Gastroesophageal sphincter (tissue), 4 donors: ENCODE measurements at regions not wholly inside any gene's neighbourhood (a gene's known extent, or its start where the extent isn't known, plus 50 kb on each side); places are given as distances from the start of the nearest gene placed in this dataset.

Experiments
- ATAC-seq: fragments of 150-250 bp; one replicate; pipeline ENCODE4 v1.9.1; 2016; ENCODE audit warnings: mild to moderate bottlenecking, moderate library complexity
- H3K27ac ChIP-seq, 4 donors: fragments of 200-600 bp; sonication (generic) in 3 of 4; 1 replicate in 3 of 4; 2 replicates in 1 of 4; pipeline ENCODE4 v1.5.1; 2016 to 2019
- H3K27me3 ChIP-seq: fragments of 200-600 bp; sonication (generic); one replicate; pipeline ENCODE4 v1.5.1; 2019
- H3K36me3 ChIP-seq, 2 donors: fragments of 200-600 bp; sonication (generic); one replicate each; pipeline ENCODE4 v1.5.1; 2019; ENCODE audit warnings: control low read depth in 1 of 2
- H3K4me1 ChIP-seq, 3 donors: fragments of 200-600 bp; sonication (generic); 1 replicate in 2 of 3; 2 replicates in 1 of 3; pipeline ENCODE4 v1.5.1; 2016 to 2019; ENCODE audit warnings: control low read depth in 2 of 3
- H3K4me3 ChIP-seq, 2 donors: fragments of 200-600 bp; sonication (generic); one replicate each; pipeline ENCODE4 v1.5.1; 2019; ENCODE audit warnings: mild to moderate bottlenecking in 1 of 2, moderate library complexity in 1 of 2
- H3K9me3 ChIP-seq, 3 donors: fragments of 200-600 bp; sonication (generic); one replicate each; pipeline ENCODE4 v1.5.1; 2017 to 2019; ENCODE audit warnings: control low read depth in 2 of 3
- CTCF ChIP-seq, 4 experiments: fragments of 200-600 bp in 2 of 4; fragments of 450-650 bp in 2 of 4; sonication (generic) in 1 of 4; IDR thresholded peaks; one replicate each; pipeline ENCODE4 v1.5.1; 2017 to 2019; ENCODE audit warnings: antibody characterized with exemption in 4 of 4, mild to moderate bottlenecking in 2 of 4, moderate library complexity in 2 of 4
- EP300 ChIP-seq: sonication (generic); formaldehyde crosslinking; IDR thresholded peaks from one replicate; pipeline ENCODE4 v1.6.1; 2017; ENCODE audit warnings: antibody characterized with exemption, mild to moderate bottlenecking
- POLR2A ChIP-seq, 2 donors: fragments of 450-650 bp; IDR thresholded peaks; one replicate each; pipeline ENCODE4 v1.6.1; 2017; ENCODE audit warnings: antibody characterized with exemption in 2 of 2, mild to moderate bottlenecking in 2 of 2, moderate library complexity in 1 of 2
- POLR2AphosphoS5 ChIP-seq: sonication (generic); formaldehyde crosslinking; IDR thresholded peaks from one replicate; pipeline ENCODE4 v1.6.1; 2017; ENCODE audit warnings: antibody characterized with exemption
- WGBS, 2 donors: methylation state at CpG; one replicate each; pipeline ENCODE4 v1.1.5; 2018; ENCODE audit warnings: low coverage in 1 of 2; 5-methylcytosine and 5-hydroxymethylcytosine counted together

- H3K27me3 ChIP-seq = no peaks in the 10 kb centered on the region
- no peaks in the 10 kb centered on the region for H3K4me1 ChIP-seq
- H3K27ac ChIP-seq = no peak overlapping the region
- WGBS, 2 donors = 59 to 100% methylated on average over 1 to 2 of the region's 2 CpGs
- H3K4me3 ChIP-seq = no peak overlapping the region
- H3K36me3 ChIP-seq = no peaks in the 10 kb centered on the region
- H3K9me3 ChIP-seq = no peaks in the 10 kb centered on the region
- TF ChIP-seq POLR2A (IDR thresholded peaks at IDR 0.05) (no peak), EP300 (no peak), POLR2AphosphoS5 (no peak), CTCF (IDR thresholded peaks at IDR 0.05) (no peak)
- no peak for ATAC-seq
These were observed 69.5 kb upstream of the ELOVL5 start for GRCh38 chr6:53418288-53418687.

- Histone ChIP-seq H3K4me1 (no peaks in the 10 kb centered on the region), H3K4me3 (no peak overlapping the region), H3K27me3 (no peaks in the 10 kb centered on the region), H3K36me3 (no peaks in the 10 kb centered on the region), H3K9me3 (no peaks in the 10 kb centered on the region), H3K27ac (no peak overlapping the region)
- no peak for TF ChIP-seq CTCF (IDR thresholded peaks at IDR 0.05)
- no peak for TF ChIP-seq POLR2A (IDR thresholded peaks at IDR 0.05)
- TF ChIP-seq POLR2AphosphoS5 = no peak
- no peak for TF ChIP-seq EP300
- no peak for ATAC-seq
- whole genome bisulfite sequencing, 2 donors = 78% methylated on average over 1 of the region's 1 CpG; no CpG with 5 or more reads in 1 of the 2 donors
These were observed 68.4 kb upstream of the ELOVL5 start for GRCh38 chr6:53417141-53417540.

- no peak for TF ChIP-seq CTCF (IDR thresholded peaks at IDR 0.05)
- no peak for TF ChIP-seq EP300
- no peak for TF ChIP-seq POLR2AphosphoS5
- TF ChIP-seq POLR2A (IDR thresholded peaks at IDR 0.05) = no peak
- no peaks in the 10 kb centered on the region for H3K9me3 ChIP-seq
- no peak overlapping the region for H3K27ac ChIP-seq
- WGBS, 2 donors = 90 to 96% methylated on average over 4 of the region's 4 CpGs
- H3K4me1 ChIP-seq = no peaks in the 10 kb centered on the region
- H3K36me3 ChIP-seq = no peaks in the 10 kb centered on the region
- ATAC-seq = no peak
- no peaks in the 10 kb centered on the region for H3K27me3 ChIP-seq
- no peak overlapping the region for H3K4me3 ChIP-seq
These were observed 64.6 kb upstream of the ELOVL5 start for GRCh38 chr6:53413326-53413725.

GRCh38 chr6:53412751-53413150, 64.0 kb upstream of the ELOVL5 start:
- no peak overlapping the region for H3K27ac ChIP-seq
- H3K4me3 ChIP-seq = no peak overlapping the region
- H3K27me3 ChIP-seq = no peaks in the 10 kb centered on the region
- 25 to 70% methylated on average over 1 of the region's 1 CpG for WGBS, 2 donors
- no peaks in the 10 kb centered on the region for H3K9me3 ChIP-seq
- no peaks in the 10 kb centered on the region for H3K36me3 ChIP-seq
- no peaks in the 10 kb centered on the region for H3K4me1 ChIP-seq
- ATAC-seq = no peak
- TF ChIP-seq POLR2AphosphoS5 = no peak
- TF ChIP-seq EP300 = no peak
- no peak for TF ChIP-seq CTCF (IDR thresholded peaks at IDR 0.05)

GRCh38 chr6:53412021-53412715, 63.4 kb upstream of the ELOVL5 start:
- H3K36me3 ChIP-seq = no peaks in the 10 kb centered on the region
- no peaks in the 10 kb centered on the region for H3K9me3 ChIP-seq
- no peak overlapping the region for H3K27ac ChIP-seq
- WGBS, 2 donors = 62 to 76% methylated on average over 5 of the region's 5 CpGs
- no peaks in the 10 kb centered on the region for H3K4me1 ChIP-seq
- no peak for TF ChIP-seq CTCF (IDR thresholded peaks at IDR 0.05)
- TF ChIP-seq POLR2AphosphoS5 = no peak
- no peak for TF ChIP-seq POLR2A (IDR thresholded peaks at IDR 0.05)
- no peak for TF ChIP-seq EP300
- no peak overlapping the region for H3K4me3 ChIP-seq
- H3K27me3 ChIP-seq = no peaks in the 10 kb centered on the region
- no peak for ATAC-seq
